ENCODE measurements at regions not wholly inside any gene's neighbourhood (a gene's known extent, or its start where the extent isn't known, plus 50 kb on each side); places are given as distances from the start of the nearest gene placed in this dataset.

GRCh38 chr4:24380957-24381665 is 203.2 kb downstream of the DHX15 start:
- Histone ChIP-seq H3K4me1 (ENCODE audit: insufficient read depth, low read length, poor library complexity, severe bottlenecking) (no peaks in the 10 kb centered on the region), H3K79me2 (ENCODE audit: insufficient read depth, low read depth, low read length) (no peaks in the 10 kb centered on the region), H3K9me2 (ENCODE audit: insufficient read depth, low read length) (no peaks in the 10 kb centered on the region), H3K27ac (ENCODE audit: low read depth, low read length, poor library complexity, severe bottlenecking) (no peak overlapping the region), H3K4me2 (ENCODE audit: low read length) (no peak overlapping the region), H3K36me3 (ENCODE audit: insufficient read depth, low read length) (no peaks in the 10 kb centered on the region), H3K4me3 (ENCODE audit: low read depth, low read length, poor library complexity, severe bottlenecking) (no peak overlapping the region), H4K20me1 (ENCODE audit: insufficient read depth, low read length) (no peaks in the 10 kb centered on the region), H3K9me3 (ENCODE audit: low read length) (no peaks in the 10 kb centered on the region), H2AFZ (ENCODE audit: low read length) (no peak overlapping the region)
- CTCF ChIA-PET (ENCODE audit: unreplicated experiment): interaction anchor here (0.8 kb wide), 1 partner anchor 105 kb away, joined by 3 read pairs; no protein-coding TSS in a partner anchor
- TF ChIP-seq, protein P1, sequence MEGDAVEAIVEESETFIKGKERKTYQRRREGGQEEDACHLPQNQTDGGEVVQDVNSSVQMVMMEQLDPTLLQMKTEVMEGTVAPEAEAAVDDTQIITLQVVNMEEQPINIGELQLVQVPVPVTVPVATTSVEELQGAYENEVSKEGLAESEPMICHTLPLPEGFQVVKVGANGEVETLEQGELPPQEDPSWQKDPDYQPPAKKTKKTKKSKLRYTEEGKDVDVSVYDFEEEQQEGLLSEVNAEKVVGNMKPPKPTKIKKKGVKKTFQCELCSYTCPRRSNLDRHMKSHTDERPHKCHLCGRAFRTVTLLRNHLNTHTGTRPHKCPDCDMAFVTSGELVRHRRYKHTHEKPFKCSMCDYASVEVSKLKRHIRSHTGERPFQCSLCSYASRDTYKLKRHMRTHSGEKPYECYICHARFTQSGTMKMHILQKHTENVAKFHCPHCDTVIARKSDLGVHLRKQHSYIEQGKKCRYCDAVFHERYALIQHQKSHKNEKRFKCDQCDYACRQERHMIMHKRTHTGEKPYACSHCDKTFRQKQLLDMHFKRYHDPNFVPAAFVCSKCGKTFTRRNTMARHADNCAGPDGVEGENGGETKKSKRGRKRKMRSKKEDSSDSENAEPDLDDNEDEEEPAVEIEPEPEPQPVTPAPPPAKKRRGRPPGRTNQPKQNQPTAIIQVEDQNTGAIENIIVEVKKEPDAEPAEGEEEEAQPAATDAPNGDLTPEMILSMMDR (conservative IDR thresholded peaks at IDR 0.05; ENCODE audit: low read length): no peak
- TF ChIP-seq EZH2phosphoT487 (IDR thresholded peaks at IDR 0.05; ENCODE audit: borderline replicate concordance, low read depth, low read length): no peak
- BruUV-seq (replicated peaks): no TSS peak
- POLR2A ChIA-PET: no interaction called here
- intact Hi-C loops (cut with micrococcal nuclease; ENCODE audit: unreplicated experiment): no loop called here
- DNase-seq (ENCODE audit: low spot score): no peak

DNA sequence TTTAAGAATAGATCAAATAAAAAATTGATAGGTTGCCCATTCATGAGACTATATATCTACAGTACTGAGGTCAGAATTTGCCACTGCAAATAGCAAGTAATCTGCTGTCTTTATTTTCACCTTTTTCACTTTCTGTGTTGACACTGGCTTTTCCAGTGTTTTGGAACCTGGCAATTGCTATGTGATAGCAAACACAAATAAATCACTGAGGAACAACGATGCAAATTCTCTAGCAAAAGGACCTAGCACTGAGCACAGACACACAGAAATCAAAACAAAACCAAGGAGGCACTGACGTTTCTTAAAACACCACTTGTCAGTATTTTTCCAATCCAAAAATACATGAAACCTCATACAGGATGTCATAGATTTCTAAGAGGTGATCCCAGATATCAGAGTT is 210.7 kb downstream of the DHX15 start:
- Histone ChIP-seq H3K4me1 (ENCODE audit: insufficient read depth, low read length, poor library complexity, severe bottlenecking) (no peaks in the 10 kb centered on the region), H2AFZ (ENCODE audit: low read length) (no peak overlapping the region), H4K20me1 (ENCODE audit: insufficient read depth, low read length) (no peaks in the 10 kb centered on the region), H3K79me2 (ENCODE audit: insufficient read depth, low read depth, low read length) (no peaks in the 10 kb centered on the region), H3K36me3 (ENCODE audit: insufficient read depth, low read length) (no peaks in the 10 kb centered on the region), H3K9me2 (ENCODE audit: insufficient read depth, low read length) (no peaks in the 10 kb centered on the region), H3K4me3 (ENCODE audit: low read depth, low read length, poor library complexity, severe bottlenecking) (no peak overlapping the region), H3K4me2 (ENCODE audit: low read length) (no peak overlapping the region), H3K27ac (ENCODE audit: low read depth, low read length, poor library complexity, severe bottlenecking) (no peak overlapping the region), H3K9me3 (ENCODE audit: low read length) (no peaks in the 10 kb centered on the region)
- BruUV-seq (replicated peaks): no TSS peak
- no peak for DNase-seq (ENCODE audit: low spot score)
- intact Hi-C loops (cut with micrococcal nuclease; ENCODE audit: unreplicated experiment): no loop called here
- TF ChIP-seq, protein P1 (conservative IDR thresholded peaks at IDR 0.05; ENCODE audit: low read length): no peak
- no peak for TF ChIP-seq EZH2phosphoT487 (IDR thresholded peaks at IDR 0.05; ENCODE audit: borderline replicate concordance, low read depth, low read length)
- ChIA-PET CTCF (ENCODE audit: unreplicated experiment) (no interaction called here), POLR2A (no interaction called here)

GRCh38 chr4:24372881-24373280 is 211.5 kb downstream of the DHX15 start:
- Histone ChIP-seq H3K9me2 (ENCODE audit: insufficient read depth, low read length) (no peaks in the 10 kb centered on the region), H3K4me1 (ENCODE audit: insufficient read depth, low read length, poor library complexity, severe bottlenecking) (no peaks in the 10 kb centered on the region), H4K20me1 (ENCODE audit: insufficient read depth, low read length) (no peaks in the 10 kb centered on the region), H3K36me3 (ENCODE audit: insufficient read depth, low read length) (no peaks in the 10 kb centered on the region), H3K4me2 (ENCODE audit: low read length) (no peak overlapping the region), H3K79me2 (ENCODE audit: insufficient read depth, low read depth, low read length) (no peaks in the 10 kb centered on the region), H3K9me3 (ENCODE audit: low read length) (no peaks in the 10 kb centered on the region), H3K27ac (ENCODE audit: low read depth, low read length, poor library complexity, severe bottlenecking) (no peak overlapping the region), H3K4me3 (ENCODE audit: low read depth, low read length, poor library complexity, severe bottlenecking) (no peak overlapping the region), H2AFZ (ENCODE audit: low read length) (no peak overlapping the region)
- ChIA-PET CTCF (ENCODE audit: unreplicated experiment) (interaction anchor here (0.5 kb wide), 1 partner anchor 21 kb away, joined by 3 read pairs; no protein-coding TSS in a partner anchor), POLR2A (no interaction called here)
- DNase-seq (ENCODE audit: low spot score): no peak
- TF ChIP-seq EZH2phosphoT487 (IDR thresholded peaks at IDR 0.05; ENCODE audit: borderline replicate concordance, low read depth, low read length): no peak
- TF ChIP-seq, protein P1 (conservative IDR thresholded peaks at IDR 0.05; ENCODE audit: low read length): no peak
- intact Hi-C loops (cut with micrococcal nuclease; ENCODE audit: unreplicated experiment): no loop called here
- BruUV-seq (replicated peaks): no TSS peak
